ENCODE measurements at regions not wholly inside any gene's neighbourhood (a gene's known extent, or its start where the extent isn't known, plus 50 kb on each side); places are given as distances from the start of the nearest gene placed in this dataset.

GRCh38 chr11:27783701-27784355 lies 83.6 kb upstream of the BDNF start:
- TF ChIP-seq EP300 (IDR thresholded peaks at IDR 0.05; ENCODE audit: low read depth) (no peak), POLR2A (IDR thresholded peaks at IDR 0.05) (no peak)
- TF ChIP-seq, protein P1, sequence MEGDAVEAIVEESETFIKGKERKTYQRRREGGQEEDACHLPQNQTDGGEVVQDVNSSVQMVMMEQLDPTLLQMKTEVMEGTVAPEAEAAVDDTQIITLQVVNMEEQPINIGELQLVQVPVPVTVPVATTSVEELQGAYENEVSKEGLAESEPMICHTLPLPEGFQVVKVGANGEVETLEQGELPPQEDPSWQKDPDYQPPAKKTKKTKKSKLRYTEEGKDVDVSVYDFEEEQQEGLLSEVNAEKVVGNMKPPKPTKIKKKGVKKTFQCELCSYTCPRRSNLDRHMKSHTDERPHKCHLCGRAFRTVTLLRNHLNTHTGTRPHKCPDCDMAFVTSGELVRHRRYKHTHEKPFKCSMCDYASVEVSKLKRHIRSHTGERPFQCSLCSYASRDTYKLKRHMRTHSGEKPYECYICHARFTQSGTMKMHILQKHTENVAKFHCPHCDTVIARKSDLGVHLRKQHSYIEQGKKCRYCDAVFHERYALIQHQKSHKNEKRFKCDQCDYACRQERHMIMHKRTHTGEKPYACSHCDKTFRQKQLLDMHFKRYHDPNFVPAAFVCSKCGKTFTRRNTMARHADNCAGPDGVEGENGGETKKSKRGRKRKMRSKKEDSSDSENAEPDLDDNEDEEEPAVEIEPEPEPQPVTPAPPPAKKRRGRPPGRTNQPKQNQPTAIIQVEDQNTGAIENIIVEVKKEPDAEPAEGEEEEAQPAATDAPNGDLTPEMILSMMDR (IDR thresholded peaks at IDR 0.05), result no peak
